GM12874 (cell line): ENCODE measurements at regions not wholly inside any gene's neighbourhood (a gene's known extent, or its start where the extent isn't known, plus 50 kb on each side); places are given as distances from the start of the nearest gene placed in this dataset.

Experiments used
- CTCF ChIP-seq: IDR thresholded peaks from 2 replicates; pipeline ENCODE4 v1.5.1; 2011; ENCODE audit warnings: low read depth, mild to moderate bottlenecking, control low read depth, low read length, moderate library complexity; ENCODE audit not compliant: insufficient read depth

GRCh38 chr10:111211241-111211640 is 134.4 kb downstream of the ADRA2A start:
- TF ChIP-seq CTCF: no peak

GRCh38 chr10:111211706-111212105 is 134.9 kb downstream of the ADRA2A start:
- TF ChIP-seq CTCF: no peak

GRCh38 chr10:111221682-111222480 is 145.1 kb downstream of the ADRA2A start:
- TF ChIP-seq CTCF: no peak

GRCh38 chr10:111222961-111223360 is 146.1 kb downstream of the ADRA2A start:
- no peak for TF ChIP-seq CTCF

GRCh38 chr10:111231779-111232178 is 154.9 kb downstream of the ADRA2A start:
- no peak for TF ChIP-seq CTCF

GRCh38 chr10:111233439-111233838 is 156.6 kb downstream of the ADRA2A start:
- no peak for TF ChIP-seq CTCF

- no peak for TF ChIP-seq CTCF
Measured at GRCh38 chr10:111234234-111234913, 157.5 kb downstream of the ADRA2A start.
